Adrenal gland (tissue), 9 donors: ENCODE measurements at regions not wholly inside any gene's neighbourhood (a gene's known extent, or its start where the extent isn't known, plus 50 kb on each side); places are given as distances from the start of the nearest gene placed in this dataset.

Source experiments
- DNase-seq, 7 donors: peaks; one replicate each; pipeline ENCODE4 v3.0.0-alpha.2; 2019 to 2020
- H3K27ac ChIP-seq, 5 donors: fragments of 200-600 bp; sonication (generic) in 4 of 5; 1 replicate in 3 of 5; 2 replicates in 2 of 5; pipeline versions ENCODE4 v1.5.1 to v1.8.0; 2016 to 2020; ENCODE audit warnings: mild to moderate bottlenecking in 1 of 5
- H3K27me3 ChIP-seq: fragments of 200-600 bp; 2 replicates; pipeline ENCODE4 v1.8.0; 2021
- H3K36me3 ChIP-seq, 2 donors: fragments of 200-600 bp; replicated peaks in 1 of 2; 1 replicate in 1 of 2; 2 replicates in 1 of 2; pipeline versions ENCODE4 v1.5.1 to v1.8.0; 2018 to 2022
- H3K4me1 ChIP-seq, 2 donors: fragments of 200-600 bp; replicated peaks in 1 of 2; 1 replicate in 1 of 2; 2 replicates in 1 of 2; pipeline versions ENCODE4 v1.5.1 to v1.8.0; 2018 to 2021
- H3K4me3 ChIP-seq, 4 donors: fragments of 200-600 bp; sonication (generic) in 3 of 4; one replicate each; pipeline ENCODE4 v1.5.1; 2016 to 2018
- H3K9me3 ChIP-seq, 3 donors: fragments of 200-600 bp; sonication (generic) in 1 of 3; replicated peaks in 1 of 3; 1 replicate in 2 of 3; 2 replicates in 1 of 3; pipeline versions ENCODE4 v1.5.1 to v1.8.0; 2016 to 2021
- CTCF ChIP-seq, 6 experiments: fragments of 450-650 bp in 4 of 6; fragments of 200-600 bp in 2 of 6; sonication (generic) in 1 of 6; IDR thresholded peaks; 1 replicate in 5 of 6; 2 replicates in 1 of 6; pipeline versions ENCODE4 v1.5.1 to v1.8.0; 2016 to 2021; ENCODE audit warnings: antibody characterized with exemption in 6 of 6, mild to moderate bottlenecking in 2 of 6, moderate library complexity in 1 of 6
- POLR2A ChIP-seq, 2 donors: fragments of 450-650 bp; IDR thresholded peaks; one replicate each; pipeline ENCODE4 v1.6.1; 2017; ENCODE audit warnings: antibody characterized with exemption in 2 of 2, mild to moderate bottlenecking in 2 of 2, moderate library complexity in 1 of 2
- WGBS, 4 donors: extraction: QIAGEN DNeasy Blood & Tissue Kit in 2 of 4; methylation state at CpG; one replicate each; pipeline versions ENCODE4 v1.1.5 to v1.1.7; 2013 to 2017; 5-methylcytosine and 5-hydroxymethylcytosine counted together
- intact Hi-C, 2 donors: fragments of 100-400 bp; cut with DNase I; formaldehyde crosslinking; loops; one replicate each; pipeline versions ENCODE4 v1.14.1 to v1.15.0; 2022 to 2023
- donor health status: healthy with polysubstance abuse.
- donor health status: Bipolar disorder and iron deficiency.
- donor health status: DM: yes; HTN: yes; CAD: no.
- donor health status: DM: no; HTN: no; CAD: no.
- donor health status: DM: no; HTN: no; CAD: no.

- Histone ChIP-seq H3K27ac (no peak overlapping the region), H3K4me1 (peaks cover 0 to 3% of the 10 kb centered on the region in 2 donors), H3K36me3 (no peaks in the 10 kb centered on the region), H3K4me3 (no peak overlapping the region), H3K9me3 (no peaks in the 10 kb centered on the region), H3K27me3 (peaks cover 4% of the 10 kb centered on the region)
- 28 to 37% (median 31%) methylated on average over 2 of the region's 2 CpGs for WGBS, 4 donors
- intact Hi-C loops, result no loop called here
- DNase-seq, result peak in 3 of 7 donors; percentile 10 to 69 (median 18)
- no peak for TF ChIP-seq POLR2A (IDR thresholded peaks at IDR 0.05)
- peak; percentile 16 to 51 (median 40) for TF ChIP-seq CTCF (IDR thresholded peaks at IDR 0.05)
Observed at GRCh38 chr1:95309031-95309471, 75.0 kb downstream of the RWDD3 start.

GRCh38 chr1:95311014-95311413 lies 77.0 kb downstream of the RWDD3 start:
- peaks cover 4% of the 10 kb centered on the region for H3K27me3 ChIP-seq
- 27 to 42% (median 32%) methylated on average over 7 of the region's 7 CpGs for WGBS, 4 donors
- H3K36me3 ChIP-seq, result no peaks in the 10 kb centered on the region
- H3K4me1 ChIP-seq, result peaks cover 0 to 3% of the 10 kb centered on the region in 2 donors
- no peak overlapping the region for H3K4me3 ChIP-seq
- intact Hi-C loops, result no loop called here
- DNase-seq, result no peak
- TF ChIP-seq POLR2A (IDR thresholded peaks at IDR 0.05) (no peak), CTCF (IDR thresholded peaks at IDR 0.05) (no peak)
- H3K27ac ChIP-seq, result no peak overlapping the region
- no peaks in the 10 kb centered on the region for H3K9me3 ChIP-seq

DNA sequence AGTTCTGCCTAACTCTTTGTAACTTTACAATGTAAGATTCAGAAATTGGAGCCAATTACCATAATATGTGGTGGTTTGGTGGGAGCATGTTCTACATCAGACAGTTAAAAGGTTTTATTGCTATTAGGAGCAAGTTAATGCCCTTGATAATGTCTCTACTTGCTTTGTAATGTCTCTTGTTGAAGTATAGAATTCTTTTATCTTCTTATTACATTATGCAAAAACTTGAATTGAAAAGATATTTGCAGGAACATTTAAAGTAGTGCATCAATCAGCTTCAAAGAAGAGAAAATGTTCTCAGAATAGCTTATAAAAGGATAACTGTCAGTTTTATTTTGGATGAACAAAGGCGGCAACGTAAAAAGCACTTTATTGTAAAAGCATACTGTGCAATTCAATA lies 77.8 kb downstream of the RWDD3 start:
- WGBS, 4 donors, result 76 to 89% (median 85%) methylated on average over 2 of the region's 2 CpGs
- peaks cover 0 to 3% of the 10 kb centered on the region in 2 donors for H3K4me1 ChIP-seq
- no peak overlapping the region for H3K27ac ChIP-seq
- DNase-seq, result no peak
- intact Hi-C loops, result no loop called here
- no peaks in the 10 kb centered on the region for H3K9me3 ChIP-seq
- TF ChIP-seq CTCF (IDR thresholded peaks at IDR 0.05) (no peak), POLR2A (IDR thresholded peaks at IDR 0.05) (no peak)
- H3K36me3 ChIP-seq, result no peaks in the 10 kb centered on the region
- H3K4me3 ChIP-seq, result no peak overlapping the region
- H3K27me3 ChIP-seq, result peaks cover 4% of the 10 kb centered on the region

DNA sequence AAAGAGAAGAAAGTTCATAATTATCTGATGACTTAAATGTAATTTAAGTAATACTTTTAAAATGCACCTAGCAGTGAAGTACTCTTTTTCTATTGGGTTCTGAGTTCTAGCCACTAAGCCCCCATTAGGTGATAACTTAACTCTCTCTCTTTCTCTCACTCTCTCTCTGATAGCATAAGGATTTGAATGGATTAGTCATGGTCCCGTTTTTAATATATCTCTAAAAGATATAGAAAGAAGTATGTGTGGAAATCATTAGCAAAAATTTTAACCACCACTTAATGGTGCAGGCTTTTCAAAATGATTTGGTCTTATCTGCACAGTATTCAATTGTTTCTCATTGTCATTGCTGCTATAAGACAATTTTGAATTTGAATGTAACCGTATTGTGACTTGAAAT lies 78.2 kb downstream of the RWDD3 start:
- no peak for DNase-seq
- Histone ChIP-seq H3K36me3 (no peaks in the 10 kb centered on the region), H3K27me3 (peaks cover 4% of the 10 kb centered on the region), H3K4me3 (no peak overlapping the region), H3K9me3 (no peaks in the 10 kb centered on the region), H3K27ac (no peak overlapping the region), H3K4me1 (peaks cover 0 to 3% of the 10 kb centered on the region in 2 donors)
- 52 to 60% (median 56%) methylated on average over 2 of the region's 2 CpGs for WGBS, 4 donors
- TF ChIP-seq CTCF (IDR thresholded peaks at IDR 0.05), result no peak
- TF ChIP-seq POLR2A (IDR thresholded peaks at IDR 0.05), result no peak
- intact Hi-C loops, result no loop called here
